Right atrium auricular region (tissue), 2 donors: ENCODE measurements at regions not wholly inside any gene's neighbourhood (a gene's known extent, or its start where the extent isn't known, plus 50 kb on each side); places are given as distances from the start of the nearest gene placed in this dataset.
A peak's percentile ranks its signal among the peaks of the same experiment; 100 is the strongest.

Experiments used
- DNase-seq: peaks from one replicate; pipeline ENCODE4 v3.0.0-alpha.2; 2019; ENCODE audit warnings: low spot score
- H3K27ac ChIP-seq, 2 donors: fragments of 200-600 bp; sonication (generic); 1 replicate in 1 of 2; 2 replicates in 1 of 2; pipeline ENCODE4 v1.5.1; 2016 to 2019
- H3K27me3 ChIP-seq, 2 donors: fragments of 200-600 bp; sonication (generic); one replicate each; pipeline versions ENCODE4 v1.5.1 to v1.6.0; 2017 to 2019
- H3K36me3 ChIP-seq: fragments of 200-600 bp; sonication (generic); one replicate; pipeline ENCODE4 v1.5.1; 2016
- H3K4me1 ChIP-seq, 2 donors: fragments of 200-600 bp; sonication (generic); one replicate each; pipeline versions ENCODE4 v1.5.1 to v1.6.0; 2017 to 2019
- H3K4me3 ChIP-seq, 2 donors: fragments of 200-600 bp; sonication (generic); 1 replicate in 1 of 2; 2 replicates in 1 of 2; pipeline ENCODE4 v1.5.1; 2017 to 2019; ENCODE audit warnings: mild to moderate bottlenecking in 1 of 2, moderate library complexity in 1 of 2
- H3K9me3 ChIP-seq, 2 donors: fragments of 200-600 bp; sonication (generic); one replicate each; pipeline ENCODE4 v1.5.1; 2019
- CTCF ChIP-seq, 2 donors: fragments of 200-600 bp; sonication (generic); IDR thresholded peaks; one replicate each; pipeline ENCODE4 v1.5.1; 2019; ENCODE audit warnings: antibody characterized with exemption in 2 of 2

GRCh38 chr1:212526111-212526491, 82.5 kb upstream of the ATF3 start:
- no peak for TF ChIP-seq CTCF (IDR thresholded peaks at IDR 0.05)
- DNase-seq: no peak

GRCh38 chr1:212528501-212528900, 80.1 kb upstream of the ATF3 start:
- no peak for TF ChIP-seq CTCF (IDR thresholded peaks at IDR 0.05)
- no peaks in the 10 kb centered on the region for H3K9me3 ChIP-seq
- peaks cover 0 to 9% of the 10 kb centered on the region in 2 donors for H3K4me1 ChIP-seq
- no peaks in the 10 kb centered on the region for H3K27me3 ChIP-seq
- no peak for DNase-seq
- H3K4me3 ChIP-seq: no peak overlapping the region
- no peaks in the 10 kb centered on the region for H3K36me3 ChIP-seq
- H3K27ac ChIP-seq: no peak overlapping the region

More at GRCh38 chr1:212526111-212526491, 82.5 kb upstream of the ATF3 start:
- H3K27me3 ChIP-seq: no peaks in the 10 kb centered on the region
- peak overlapping the region in 1 of 2 donors; percentile 62 for H3K27ac ChIP-seq
- H3K36me3 ChIP-seq: no peaks in the 10 kb centered on the region
- H3K4me1 ChIP-seq: peaks cover 0 to 9% of the 10 kb centered on the region in 2 donors
- no peak overlapping the region for H3K4me3 ChIP-seq
- no peaks in the 10 kb centered on the region for H3K9me3 ChIP-seq

GRCh38 chr1:212529211-212529741, 79.3 kb upstream of the ATF3 start:
- H3K36me3 ChIP-seq: no peaks in the 10 kb centered on the region
- H3K27ac ChIP-seq: no peak overlapping the region
- DNase-seq: no peak
- no peaks in the 10 kb centered on the region for H3K27me3 ChIP-seq
- H3K4me3 ChIP-seq: no peak overlapping the region
- peaks cover 0 to 9% of the 10 kb centered on the region in 2 donors for H3K4me1 ChIP-seq
- no peaks in the 10 kb centered on the region for H3K9me3 ChIP-seq
- TF ChIP-seq CTCF (IDR thresholded peaks at IDR 0.05): no peak

GRCh38 chr1:212531267-212531666, 77.3 kb upstream of the ATF3 start:
- Histone ChIP-seq H3K27ac (no peak overlapping the region), H3K9me3 (no peaks in the 10 kb centered on the region), H3K4me3 (no peak overlapping the region), H3K36me3 (no peaks in the 10 kb centered on the region), H3K27me3 (no peaks in the 10 kb centered on the region), H3K4me1 (no peaks in the 10 kb centered on the region)
- no peak for DNase-seq
- TF ChIP-seq CTCF (IDR thresholded peaks at IDR 0.05): no peak

GRCh38 chr1:212531796-212532195, 76.8 kb upstream of the ATF3 start:
- H3K4me3 ChIP-seq: no peak overlapping the region
- DNase-seq: no peak
- TF ChIP-seq CTCF (IDR thresholded peaks at IDR 0.05): no peak
- H3K27ac ChIP-seq: no peak overlapping the region
- no peaks in the 10 kb centered on the region for H3K27me3 ChIP-seq
- H3K36me3 ChIP-seq: no peaks in the 10 kb centered on the region
- H3K4me1 ChIP-seq: no peaks in the 10 kb centered on the region
- H3K9me3 ChIP-seq: no peaks in the 10 kb centered on the region

GRCh38 chr1:212532469-212533147, 76.0 kb upstream of the ATF3 start:
- TF ChIP-seq CTCF (IDR thresholded peaks at IDR 0.05): no peak

More at GRCh38 chr1:212532469-212533147, 76.0 kb upstream of the ATF3 start:
- H3K4me3 ChIP-seq: no peak overlapping the region
- peaks cover 0 to 8% of the 10 kb centered on the region in 2 donors for H3K9me3 ChIP-seq
- no peak for DNase-seq
- H3K4me1 ChIP-seq: no peaks in the 10 kb centered on the region
- no peak overlapping the region for H3K27ac ChIP-seq
- no peaks in the 10 kb centered on the region for H3K27me3 ChIP-seq
- H3K36me3 ChIP-seq: no peaks in the 10 kb centered on the region
